SH-SY5Y (cell line): ENCODE measurements at regions not wholly inside any gene's neighbourhood (a gene's known extent, or its start where the extent isn't known, plus 50 kb on each side); places are given as distances from the start of the nearest gene placed in this dataset.

Source experiments
- GATA2 ChIP-seq: IDR thresholded peaks from 2 replicates; pipeline ENCODE4 v1.6.1; 2011; ENCODE audit warnings: mild to moderate bottlenecking, low read depth, low read length
- GATA3 ChIP-seq: IDR thresholded peaks from 2 replicates; pipeline ENCODE4 v1.6.1; 2011; ENCODE audit warnings: low read depth, mild to moderate bottlenecking, low read length, moderate library complexity

- TF ChIP-seq GATA2 = no peak
- no peak for TF ChIP-seq GATA3
These were observed 84.7 kb downstream of the RBBP6 start for GRCh38 chr16:24624102-24624501.

- no peak for TF ChIP-seq GATA2
- no peak for TF ChIP-seq GATA3
These were observed 86.9 kb downstream of the RBBP6 start for GRCh38 chr16:24626256-24626655.

- TF ChIP-seq GATA3 = no peak
- TF ChIP-seq GATA2 = no peak
These were observed 94.5 kb upstream of the TNRC6A start for GRCh38 chr16:24634919-24635318.

DNA sequence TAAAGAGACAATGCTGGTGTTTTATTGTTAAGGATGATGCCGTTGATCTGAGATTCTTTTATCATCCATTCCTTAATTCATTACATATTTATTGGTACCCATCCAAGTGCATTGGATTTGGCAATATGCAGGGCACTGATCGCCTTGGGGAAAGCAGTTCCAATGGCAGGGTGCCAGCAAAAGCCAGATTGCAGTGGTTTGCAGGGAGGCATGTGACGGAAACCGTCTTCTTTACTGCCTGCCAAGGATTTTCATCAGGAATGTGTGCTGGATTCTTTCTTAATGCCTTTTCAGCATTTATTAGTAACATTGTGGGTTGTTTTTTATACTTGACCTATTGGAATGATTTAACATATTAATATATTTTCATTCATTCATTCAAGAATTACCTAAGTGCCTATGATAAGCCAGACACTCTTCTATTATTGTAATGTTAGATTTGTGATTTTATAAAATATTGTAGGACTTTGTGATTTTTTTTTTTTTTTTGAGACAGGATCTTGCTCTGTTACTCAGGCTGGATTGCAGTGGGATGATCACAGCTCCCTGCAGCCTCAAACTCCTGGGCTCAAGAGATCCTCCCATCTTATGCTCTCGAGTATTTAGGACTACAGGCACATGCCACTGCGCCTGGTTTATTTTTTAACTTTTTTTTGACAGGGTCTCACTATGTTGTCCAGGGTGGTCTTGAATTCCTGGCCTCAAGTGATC lies 93.4 kb upstream of the TNRC6A start:
- TF ChIP-seq GATA2 = peak; percentile 54
- no peak for TF ChIP-seq GATA3

DNA sequence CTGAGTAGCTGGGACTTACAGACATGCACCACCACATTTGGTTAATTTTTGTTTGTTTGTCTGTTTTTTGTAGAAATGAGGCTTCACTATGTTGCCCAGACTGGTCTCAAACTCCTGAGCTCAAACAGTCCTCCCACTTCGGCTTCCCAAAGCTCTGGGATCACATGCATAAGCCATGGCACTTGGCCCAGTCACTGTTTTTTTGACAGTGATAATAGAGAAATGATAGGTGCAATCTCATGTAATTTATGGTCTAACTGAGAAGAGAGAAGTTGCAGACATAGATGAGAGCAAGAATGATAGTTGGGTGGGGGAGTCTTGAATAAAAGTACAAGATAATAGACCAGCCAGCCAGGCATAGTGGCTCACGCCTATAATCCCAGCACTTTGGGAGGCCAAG lies 89.7 kb upstream of the TNRC6A start:
- TF ChIP-seq GATA2 = no peak
- no peak for TF ChIP-seq GATA3

GRCh38 chr16:24643489-24643888 lies 86.0 kb upstream of the TNRC6A start:
- TF ChIP-seq GATA2 = no peak
- no peak for TF ChIP-seq GATA3

GRCh38 chr16:24645739-24646645 lies 83.5 kb upstream of the TNRC6A start:
- TF ChIP-seq GATA3 (no peak), GATA2 (no peak)

- TF ChIP-seq GATA2 (no peak), GATA3 (no peak)
These were observed 82.8 kb upstream of the TNRC6A start for GRCh38 chr16:24646646-24646995.

GRCh38 chr16:24652209-24652712 lies 77.2 kb upstream of the TNRC6A start:
- no peak for TF ChIP-seq GATA2
- no peak for TF ChIP-seq GATA3

DNA sequence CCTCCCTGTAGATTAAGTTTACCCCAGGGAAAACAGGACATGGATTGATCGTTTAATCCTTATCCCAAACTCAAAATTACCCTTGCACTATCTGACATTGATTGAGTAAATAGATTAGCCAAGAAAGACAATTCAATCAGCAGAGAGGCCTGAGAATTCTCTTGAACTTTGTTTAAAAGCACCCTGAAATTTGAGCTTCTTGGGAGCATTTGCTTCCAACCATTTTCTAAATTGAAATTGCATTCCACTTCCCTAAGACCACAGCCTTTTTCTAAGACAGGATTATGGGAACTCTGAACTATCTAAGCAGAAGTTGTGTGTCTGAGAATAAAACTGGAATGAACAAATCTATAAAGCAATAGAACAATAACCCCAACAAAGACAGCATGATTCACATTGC lies 76.6 kb upstream of the TNRC6A start:
- no peak for TF ChIP-seq GATA2

DNA sequence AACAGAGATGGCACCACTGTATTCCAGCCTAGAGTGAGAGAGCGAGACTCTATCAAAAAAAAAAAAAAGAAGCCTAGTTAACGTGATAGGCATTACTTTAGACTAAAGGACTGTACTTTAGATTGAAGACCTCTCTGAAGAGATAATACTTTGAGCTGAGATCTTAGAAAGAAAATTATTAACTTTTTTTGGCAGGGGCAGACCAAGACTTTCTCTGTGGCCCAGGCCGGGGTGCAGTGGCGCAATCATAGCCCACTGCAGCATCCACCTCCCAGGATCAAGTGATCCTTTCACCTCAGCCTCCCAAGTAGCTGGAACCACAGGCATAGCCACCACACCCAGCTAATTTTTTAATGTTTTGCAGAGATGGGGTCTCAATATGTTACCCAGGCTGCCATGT lies 75.7 kb upstream of the TNRC6A start:
- TF ChIP-seq GATA3 = no peak
- TF ChIP-seq GATA2 = no peak

- TF ChIP-seq GATA3 (no peak), GATA2 (no peak)
These were observed 62.1 kb upstream of the TNRC6A start for GRCh38 chr16:24667244-24667764.

DNA sequence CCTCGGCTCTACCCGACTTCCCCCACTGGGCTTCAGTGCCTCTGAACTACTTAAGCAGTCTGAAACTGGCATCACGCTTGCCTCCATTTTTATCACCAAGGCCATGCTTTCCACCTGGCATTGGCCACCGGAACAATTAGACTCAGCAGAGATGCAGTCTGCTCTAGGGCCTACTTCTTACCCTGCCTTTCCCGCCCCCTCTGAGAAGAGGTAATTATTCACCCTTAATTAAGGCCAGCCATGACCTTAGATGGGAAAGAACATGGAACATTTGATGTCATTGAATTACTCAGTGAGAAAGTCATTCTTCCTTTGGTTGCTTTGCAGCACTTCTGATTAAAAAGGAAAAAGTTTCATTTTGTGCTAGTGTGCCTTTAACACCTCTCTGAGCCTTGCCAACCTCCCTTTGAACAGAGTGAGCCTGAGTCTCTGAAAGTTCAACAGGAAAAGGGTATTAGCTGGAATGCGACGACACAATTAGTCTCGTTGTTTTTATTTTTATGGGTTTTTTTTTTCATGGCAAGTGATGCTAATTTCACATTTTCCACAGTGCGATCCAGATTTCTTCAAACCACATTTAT lies 60.9 kb upstream of the TNRC6A start:
- no peak for TF ChIP-seq GATA2

DNA sequence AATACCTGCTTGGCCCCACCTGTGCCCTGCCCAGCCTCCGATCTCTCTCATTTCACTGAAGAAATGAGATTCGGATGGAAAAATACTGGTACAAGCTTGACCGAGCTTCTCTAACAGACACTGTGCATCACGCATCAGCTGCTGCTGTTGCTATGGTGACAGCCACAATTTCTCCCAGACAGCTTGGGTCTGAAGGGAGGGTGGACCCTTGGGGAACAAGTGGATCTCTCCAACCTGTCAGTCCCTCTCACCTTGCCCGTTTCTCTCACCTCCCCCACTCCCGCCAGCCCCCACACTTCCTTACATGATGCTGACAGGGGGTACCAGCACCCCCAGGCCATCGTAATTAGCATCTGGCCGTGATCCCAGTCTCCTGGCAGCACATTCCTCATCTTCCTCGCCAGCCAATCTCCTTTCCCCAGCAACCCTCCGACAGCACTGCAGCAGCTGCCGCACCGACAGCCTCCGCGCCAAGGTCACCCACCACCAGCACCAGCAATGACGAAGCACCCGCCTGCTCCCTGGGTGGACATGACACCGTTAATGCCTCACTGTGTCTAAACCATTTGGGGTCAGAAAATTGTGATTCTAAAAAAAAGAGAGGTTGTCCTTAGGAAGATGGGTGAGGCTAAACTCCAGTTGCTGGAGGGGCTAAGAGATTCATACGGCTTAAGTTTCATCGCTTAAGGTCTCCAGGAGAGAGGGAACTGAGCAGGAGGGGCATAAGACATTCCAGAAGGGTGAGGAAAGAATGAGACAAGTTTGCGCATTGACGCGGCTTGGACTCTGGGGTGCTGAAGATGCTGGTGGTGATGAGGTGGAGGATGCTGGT lies 58.6 kb upstream of the TNRC6A start:
- TF ChIP-seq GATA2 (no peak), GATA3 (no peak)
